ENCODE measurements at regions not wholly inside any gene's neighbourhood (a gene's known extent, or its start where the extent isn't known, plus 50 kb on each side); places are given as distances from the start of the nearest gene placed in this dataset.

DNA sequence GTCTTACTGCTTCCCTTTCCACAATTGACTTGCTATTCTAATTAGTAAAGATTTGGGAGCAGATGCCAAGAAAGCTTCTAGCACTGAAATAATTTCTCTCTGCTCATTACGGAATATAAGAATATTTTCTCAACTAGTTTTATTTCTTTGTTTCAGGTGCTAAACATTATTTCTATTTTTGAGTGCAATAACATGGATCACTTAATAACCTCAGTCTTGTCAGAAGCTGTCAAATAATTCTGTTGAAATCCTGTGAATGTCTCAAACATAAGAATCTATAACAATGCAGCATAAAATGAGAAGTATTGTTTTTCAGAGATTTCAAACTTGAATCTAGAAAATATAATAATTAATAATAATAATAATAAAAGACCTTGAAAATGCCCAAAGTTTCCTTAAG is 1221.0 kb downstream of the DSC3 start:
- no peaks in the 10 kb centered on the region for H3K9me3 ChIP-seq
- H3K4me3 ChIP-seq (ENCODE audit: low read depth, low read length): no peak overlapping the region
- H3K4me1 ChIP-seq: no peaks in the 10 kb centered on the region
- no peaks in the 10 kb centered on the region for H3K4me1 Mint-ChIP-seq (ENCODE audit: low read depth, unreplicated experiment)
- ChIA-PET CTCF (no interaction called here), POLR2A (no interaction called here)
- H3K36me3 Mint-ChIP-seq (ENCODE audit: insufficient read depth, unreplicated experiment): no peaks in the 10 kb centered on the region
- H3K27me3 ChIP-seq (replicated peaks; ENCODE audit: control insufficient read depth, insufficient read depth, low read length): no peaks in the 10 kb centered on the region
- no peak overlapping the region for H3K27ac Mint-ChIP-seq (ENCODE audit: unreplicated experiment)
- H3K4me3 Mint-ChIP-seq (ENCODE audit: unreplicated experiment): no peak overlapping the region
- TF ChIP-seq, protein P1, sequence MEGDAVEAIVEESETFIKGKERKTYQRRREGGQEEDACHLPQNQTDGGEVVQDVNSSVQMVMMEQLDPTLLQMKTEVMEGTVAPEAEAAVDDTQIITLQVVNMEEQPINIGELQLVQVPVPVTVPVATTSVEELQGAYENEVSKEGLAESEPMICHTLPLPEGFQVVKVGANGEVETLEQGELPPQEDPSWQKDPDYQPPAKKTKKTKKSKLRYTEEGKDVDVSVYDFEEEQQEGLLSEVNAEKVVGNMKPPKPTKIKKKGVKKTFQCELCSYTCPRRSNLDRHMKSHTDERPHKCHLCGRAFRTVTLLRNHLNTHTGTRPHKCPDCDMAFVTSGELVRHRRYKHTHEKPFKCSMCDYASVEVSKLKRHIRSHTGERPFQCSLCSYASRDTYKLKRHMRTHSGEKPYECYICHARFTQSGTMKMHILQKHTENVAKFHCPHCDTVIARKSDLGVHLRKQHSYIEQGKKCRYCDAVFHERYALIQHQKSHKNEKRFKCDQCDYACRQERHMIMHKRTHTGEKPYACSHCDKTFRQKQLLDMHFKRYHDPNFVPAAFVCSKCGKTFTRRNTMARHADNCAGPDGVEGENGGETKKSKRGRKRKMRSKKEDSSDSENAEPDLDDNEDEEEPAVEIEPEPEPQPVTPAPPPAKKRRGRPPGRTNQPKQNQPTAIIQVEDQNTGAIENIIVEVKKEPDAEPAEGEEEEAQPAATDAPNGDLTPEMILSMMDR (IDR thresholded peaks at IDR 0.05; ENCODE audit: insufficient read depth in 1 of 2, low read depth in 1 of 2, low read length in 1 of 2, severe bottlenecking in 1 of 2, unreplicated experiment in 1 of 2): no peak
- BruUV-seq (replicated peaks): no TSS peak
- no peaks in the 10 kb centered on the region for H3K27me3 Mint-ChIP-seq (ENCODE audit: insufficient read depth, unreplicated experiment)
- no peak for DNase-seq
- no peaks in the 10 kb centered on the region for H3K36me3 ChIP-seq (ENCODE audit: control insufficient read depth, insufficient read depth, low read length)
- intact Hi-C loops (cut with micrococcal nuclease; ENCODE audit: unreplicated experiment): no loop called here
- H3K9me3 Mint-ChIP-seq (ENCODE audit: unreplicated experiment): no peaks in the 10 kb centered on the region

DNA sequence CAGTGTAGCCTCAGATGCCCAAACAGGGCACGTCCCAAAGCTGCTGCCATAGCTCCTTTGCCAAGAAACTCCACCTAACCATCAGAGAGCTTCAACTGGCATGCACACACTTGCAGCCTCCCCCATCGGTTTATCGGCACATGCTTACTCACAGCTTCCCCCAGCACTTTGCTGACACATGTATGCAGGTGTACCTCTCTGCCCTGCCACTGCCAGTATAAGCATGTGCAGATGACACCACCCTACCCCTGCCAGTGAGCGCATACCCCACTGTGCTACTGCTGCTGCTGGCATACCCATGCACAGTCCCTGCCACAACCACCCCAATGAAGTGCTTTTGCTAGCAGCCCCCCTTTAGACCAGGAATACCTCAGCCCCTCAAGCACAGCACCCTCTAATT is 1231.0 kb downstream of the DSC3 start:
- Histone ChIP-seq H3K36me3 (ENCODE audit: control insufficient read depth, insufficient read depth, low read length) (no peaks in the 10 kb centered on the region), H3K4me1 (no peaks in the 10 kb centered on the region), H3K27me3 (replicated peaks; ENCODE audit: control insufficient read depth, insufficient read depth, low read length) (no peaks in the 10 kb centered on the region), H3K4me3 (ENCODE audit: low read depth, low read length) (no peak overlapping the region), H3K9me3 (no peaks in the 10 kb centered on the region)
- Mint-ChIP-seq H3K4me3 (ENCODE audit: unreplicated experiment) (no peak overlapping the region), H3K27ac (ENCODE audit: unreplicated experiment) (no peak overlapping the region), H3K36me3 (ENCODE audit: insufficient read depth, unreplicated experiment) (no peaks in the 10 kb centered on the region), H3K27me3 (ENCODE audit: insufficient read depth, unreplicated experiment) (no peaks in the 10 kb centered on the region), H3K9me3 (ENCODE audit: unreplicated experiment) (no peaks in the 10 kb centered on the region), H3K4me1 (ENCODE audit: low read depth, unreplicated experiment) (no peaks in the 10 kb centered on the region)
- no peak for DNase-seq
- intact Hi-C loops (cut with micrococcal nuclease; ENCODE audit: unreplicated experiment): no loop called here
- BruUV-seq (replicated peaks): no TSS peak
- ChIA-PET CTCF (no interaction called here), POLR2A (no interaction called here)
- TF ChIP-seq, protein P1 (IDR thresholded peaks at IDR 0.05; ENCODE audit: insufficient read depth in 1 of 2, low read depth in 1 of 2, low read length in 1 of 2, severe bottlenecking in 1 of 2, unreplicated experiment in 1 of 2): no peak

DNA sequence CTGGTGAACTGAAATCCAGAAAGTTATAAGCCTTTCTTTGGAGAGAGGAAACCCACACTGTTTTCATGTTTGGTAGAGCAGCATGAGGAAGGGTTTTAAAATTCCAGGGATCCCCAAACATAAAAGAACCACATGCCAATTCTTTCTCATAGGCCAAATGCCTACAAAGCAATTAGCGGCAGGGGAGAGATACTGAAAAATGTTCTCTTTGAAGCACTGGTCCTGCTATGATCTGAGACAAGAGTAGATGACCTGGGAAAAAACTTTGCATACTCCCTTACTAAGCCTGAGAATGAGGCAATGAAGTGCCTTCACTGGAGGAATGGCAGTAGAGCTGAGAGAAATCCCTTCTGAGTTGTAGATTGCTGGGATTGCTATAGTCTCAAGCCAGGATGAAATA is 1261.7 kb downstream of the DSC3 start:
- TF ChIP-seq, protein P1 (IDR thresholded peaks at IDR 0.05; ENCODE audit: insufficient read depth in 1 of 2, low read depth in 1 of 2, low read length in 1 of 2, severe bottlenecking in 1 of 2, unreplicated experiment in 1 of 2): no peak
- no peak overlapping the region for H3K4me3 Mint-ChIP-seq (ENCODE audit: unreplicated experiment)
- intact Hi-C loops (cut with micrococcal nuclease; ENCODE audit: unreplicated experiment): no loop called here
- no peak for DNase-seq
- no peaks in the 10 kb centered on the region for H3K9me3 Mint-ChIP-seq (ENCODE audit: unreplicated experiment)
- no peaks in the 10 kb centered on the region for H3K4me1 Mint-ChIP-seq (ENCODE audit: low read depth, unreplicated experiment)
- no peaks in the 10 kb centered on the region for H3K4me1 ChIP-seq
- no TSS peak for BruUV-seq (replicated peaks)
- no peaks in the 10 kb centered on the region for H3K9me3 ChIP-seq
- H3K27me3 ChIP-seq (replicated peaks; ENCODE audit: control insufficient read depth, insufficient read depth, low read length): no peaks in the 10 kb centered on the region
- H3K36me3 ChIP-seq (ENCODE audit: control insufficient read depth, insufficient read depth, low read length): no peaks in the 10 kb centered on the region
- ChIA-PET POLR2A (no interaction called here), CTCF (no interaction called here)
- no peak overlapping the region for H3K27ac Mint-ChIP-seq (ENCODE audit: unreplicated experiment)
- H3K36me3 Mint-ChIP-seq (ENCODE audit: insufficient read depth, unreplicated experiment): no peaks in the 10 kb centered on the region
- no peaks in the 10 kb centered on the region for H3K27me3 Mint-ChIP-seq (ENCODE audit: insufficient read depth, unreplicated experiment)
- H3K4me3 ChIP-seq (ENCODE audit: low read depth, low read length): no peak overlapping the region
